H9 (cell line): ENCODE measurements at regions not wholly inside any gene's neighbourhood (a gene's known extent, or its start where the extent isn't known, plus 50 kb on each side); places are given as distances from the start of the nearest gene placed in this dataset.

ENCODE experiments used
- DNase-seq: peaks from one replicate; pipeline ENCODE4 v3.0.0-alpha.2; 2017
- H2AFZ ChIP-seq: one replicate; pipeline ENCODE4 v1.6.1; 2013; ENCODE audit warnings: mild to moderate bottlenecking, low read length, control low read depth, moderate library complexity
- H2AK5ac ChIP-seq: 2 replicates; pipeline ENCODE4 v1.6.1; 2013; ENCODE audit warnings: low read length, control low read depth, mixed read lengths; ENCODE audit not compliant: insufficient read length
- H2BK120ac ChIP-seq: one replicate; pipeline ENCODE4 v1.6.1; 2013; ENCODE audit warnings: low read depth, mild to moderate bottlenecking, low read length, control low read depth, inconsistent platforms; ENCODE audit not compliant: poor library complexity, severe bottlenecking
- H2BK12ac ChIP-seq: 2 replicates; pipeline ENCODE4 v1.6.1; 2013; ENCODE audit warnings: low read length, control low read depth, mixed read lengths, low read depth; ENCODE audit not compliant: insufficient read length
- H2BK15ac ChIP-seq: 2 replicates; pipeline ENCODE4 v1.6.1; 2013; ENCODE audit warnings: low read depth, low read length, control low read depth
- H2BK20ac ChIP-seq: one replicate; pipeline ENCODE4 v1.6.1; 2013; ENCODE audit warnings: low read depth, mild to moderate bottlenecking, low read length, control low read depth, inconsistent platforms; ENCODE audit not compliant: poor library complexity, severe bottlenecking
- H2BK5ac ChIP-seq: 2 replicates; pipeline ENCODE4 v1.6.1; 2013; ENCODE audit warnings: low read length, control low read depth, mixed read lengths; ENCODE audit not compliant: insufficient read length
- H3K14ac ChIP-seq: 2 replicates; pipeline ENCODE4 v1.6.1; 2013; ENCODE audit warnings: low read length, control low read depth; ENCODE audit not compliant: insufficient read depth
- H3K18ac ChIP-seq: 2 replicates; pipeline ENCODE4 v1.6.1; 2013; ENCODE audit warnings: low read depth, mild to moderate bottlenecking, mixed read lengths, low read length, control low read depth; ENCODE audit not compliant: insufficient read length
- H3K23ac ChIP-seq: 2 replicates; pipeline ENCODE4 v1.6.1; 2013; ENCODE audit warnings: low read length, control low read depth, mixed read lengths, low read depth; ENCODE audit not compliant: insufficient read length
- H3K23me2 ChIP-seq: 2 replicates; pipeline ENCODE4 v1.6.1; 2013; ENCODE audit warnings: low read depth, mild to moderate bottlenecking, mixed read lengths, low read length, control low read depth; ENCODE audit not compliant: insufficient read length, poor library complexity, severe bottlenecking
- H3K27ac ChIP-seq: 2 replicates; pipeline ENCODE4 v1.5.1; 2013; ENCODE audit warnings: low read length, control low read depth, mixed read lengths, low read depth; ENCODE audit not compliant: insufficient read length
- H3K27me3 ChIP-seq: 2 replicates; pipeline ENCODE4 v1.6.1; 2013; ENCODE audit warnings: low read length, control low read depth, inconsistent platforms; ENCODE audit not compliant: insufficient read depth
- H3K4ac ChIP-seq: 2 replicates; pipeline ENCODE4 v1.6.1; 2013; ENCODE audit warnings: low read depth, mild to moderate bottlenecking, control low read depth, inconsistent platforms, low read length, moderate library complexity
- H3K4me1 ChIP-seq: 2 replicates; pipeline ENCODE4 v1.6.1; 2013; ENCODE audit warnings: low read length, control low read depth, inconsistent platforms; ENCODE audit not compliant: insufficient read depth
- H3K4me2 ChIP-seq: 2 replicates; pipeline ENCODE4 v1.6.1; 2013; ENCODE audit warnings: low read length, control low read depth, mixed read lengths; ENCODE audit not compliant: insufficient read length, insufficient read depth
- H3K56ac ChIP-seq: 2 replicates; pipeline ENCODE4 v1.6.1; 2013; ENCODE audit warnings: low read depth, mild to moderate bottlenecking, mixed read lengths, low read length, control low read depth; ENCODE audit not compliant: insufficient read length
- H3K79me1 ChIP-seq: 2 replicates; pipeline ENCODE4 v1.6.1; 2013; ENCODE audit warnings: low read depth, mild to moderate bottlenecking, moderate library complexity, low read length, control low read depth, inconsistent platforms; ENCODE audit not compliant: insufficient read depth, poor library complexity, severe bottlenecking
- H3K79me2 ChIP-seq: 2 replicates; pipeline ENCODE4 v1.6.1; 2013; ENCODE audit warnings: low read length, control low read depth, inconsistent platforms; ENCODE audit not compliant: insufficient read depth
- H3K9ac ChIP-seq: 2 replicates; pipeline ENCODE4 v1.6.1; 2013; ENCODE audit warnings: low read length, control low read depth, mixed read lengths; ENCODE audit not compliant: insufficient read length; ENCODE audit errors: extremely low read depth
- H3K9me3 ChIP-seq: one replicate; pipeline ENCODE4 v1.6.1; 2013; ENCODE audit warnings: low read depth, low read length, inconsistent platforms; ENCODE audit not compliant: control insufficient read depth
- H3T11ph ChIP-seq: one replicate; pipeline ENCODE4 v1.6.1; 2013; ENCODE audit warnings: mild to moderate bottlenecking, low read length, control low read depth, inconsistent platforms
- H4K20me1 ChIP-seq: one replicate; pipeline ENCODE4 v1.6.1; 2013; ENCODE audit not compliant: control insufficient read depth, insufficient read length, insufficient read depth
- H4K5ac ChIP-seq: 2 replicates; pipeline ENCODE4 v1.6.1; 2013; ENCODE audit warnings: low read depth, mild to moderate bottlenecking, mixed read lengths, low read length, control low read depth; ENCODE audit not compliant: insufficient read length
- H4K8ac ChIP-seq: replicated peaks from 2 replicates; pipeline ENCODE4 v1.6.1; 2013; ENCODE audit warnings: low read length, control low read depth, mixed read lengths, low read depth; ENCODE audit not compliant: insufficient read length
- H4K91ac ChIP-seq: 2 replicates; pipeline ENCODE4 v1.6.1; 2013; ENCODE audit warnings: low read depth, mild to moderate bottlenecking, moderate library complexity, mixed read lengths, low read length, control low read depth; ENCODE audit not compliant: insufficient read length
- H3K27ac Mint-ChIP-seq, 3 experiments: 2 replicates in 2 of 3; 3 replicates in 1 of 3; pipeline ENCODE4 v1.8.0; 2020 to 2021; ENCODE audit warnings: mixed read lengths in 3 of 3, mild to moderate bottlenecking in 1 of 3, moderate library complexity in 1 of 3
- H3K27me3 Mint-ChIP-seq: 2 replicates; pipeline ENCODE4 v1.8.0; 2021; ENCODE audit warnings: low read depth, mild to moderate bottlenecking, moderate library complexity, mixed read lengths
- H3K36me3 Mint-ChIP-seq, 3 experiments: 2 replicates in 2 of 3; 3 replicates in 1 of 3; pipeline ENCODE4 v1.8.0; 2020 to 2021; ENCODE audit warnings: low read depth in 3 of 3, mixed read lengths in 3 of 3; ENCODE audit not compliant: insufficient read depth in 1 of 3
- H3K4me1 Mint-ChIP-seq, 2 experiments: 2 replicates each; pipeline ENCODE4 v1.8.0; 2020; ENCODE audit warnings: mixed read lengths in 2 of 2
- H3K4me3 Mint-ChIP-seq, 2 experiments: 2 replicates in 1 of 2; 3 replicates in 1 of 2; pipeline ENCODE4 v1.8.0; 2020 to 2021; ENCODE audit warnings: mild to moderate bottlenecking in 2 of 2, mixed read lengths in 2 of 2, moderate library complexity in 1 of 2
- H3K9me3 Mint-ChIP-seq, 2 experiments: 2 replicates in 1 of 2; 3 replicates in 1 of 2; pipeline ENCODE4 v1.8.0; 2020; ENCODE audit warnings: mild to moderate bottlenecking in 2 of 2, mixed read lengths in 2 of 2, moderate library complexity in 1 of 2
- CTCF ChIP-seq: fragments of 200-600 bp; sonication (generic); conservative IDR thresholded peaks from 3 replicates; pipeline ENCODE4 v1.8.0; 2021; ENCODE audit warnings: antibody characterized with exemption, mild to moderate bottlenecking
- WGBS: extraction: QIAGEN DNeasy Blood & Tissue Kit; methylation state at CpG from one replicate; pipeline ENCODE4 v1.1.7; 2013; ENCODE audit warnings: missing lambda C conversion rate, low lambda C conversion rate, mixed read lengths; ENCODE audit not compliant: insufficient read length; ENCODE audit errors: extremely low coverage; 5-methylcytosine and 5-hydroxymethylcytosine counted together

GRCh38 chr9:79292731-79293280, 279.0 kb upstream of the TLE4 start:
- Histone ChIP-seq H3T11ph (no peak overlapping the region), H4K5ac (no peak overlapping the region), H3K27ac (no peak overlapping the region), H3K9me3 (no peaks in the 10 kb centered on the region), H4K8ac (no peak overlapping the region), H3K23me2 (no peaks in the 10 kb centered on the region), H2BK120ac (no peak overlapping the region), H3K27me3 (no peaks in the 10 kb centered on the region), H3K4ac (no peak overlapping the region), H4K91ac (no peak overlapping the region), H3K9ac (no peak overlapping the region), H3K56ac (no peak overlapping the region), H3K23ac (no peak overlapping the region), H4K20me1 (no peaks in the 10 kb centered on the region), H3K18ac (no peak overlapping the region), H3K79me2 (no peaks in the 10 kb centered on the region), H2BK12ac (no peak overlapping the region), H3K4me1 (no peaks in the 10 kb centered on the region), H3K4me2 (no peak overlapping the region), H2BK5ac (no peak overlapping the region), H2AK5ac (no peak overlapping the region), H2BK20ac (no peak overlapping the region), H3K14ac (no peak overlapping the region), H3K79me1 (no peaks in the 10 kb centered on the region), H2AFZ (no peak overlapping the region), H2BK15ac (no peak overlapping the region)
- Mint-ChIP-seq H3K9me3 (no peaks in the 10 kb centered on the region), H3K27ac (no peak overlapping the region), H3K4me3 (no peak overlapping the region), H3K36me3 (no peaks in the 10 kb centered on the region), H3K27me3 (no peaks in the 10 kb centered on the region), H3K4me1 (peaks cover 3% of the 10 kb centered on the region in 2 experiments)
- no CpG with 5 or more reads among the region's 1 CpG for WGBS
- TF ChIP-seq CTCF = no peak
- no peak for DNase-seq
